GM13976 (cell line): ENCODE measurements at regions not wholly inside any gene's neighbourhood (a gene's known extent, or its start where the extent isn't known, plus 50 kb on each side); places are given as distances from the start of the nearest gene placed in this dataset.

Experiments
- DNase-seq: peaks from one replicate; pipeline ENCODE4 v3.0.0; 2012; ENCODE audit warnings: low spot score
- in situ Hi-C: fragments of 300-500 bp; cut with MboI; formaldehyde crosslinking; loops from one replicate; pipeline ENCODE4 v1.12.0; 2022; ENCODE audit warnings: low sequenced_read_pairs, mixed read lengths, inconsistent platforms; ENCODE audit not compliant: unreplicated experiment
- TF ChIP-seq, protein P1 (sequence below): IDR thresholded peaks from 2 replicates; pipeline ENCODE4 v1.5.1; 2012; ENCODE audit warnings: borderline replicate concordance, mild to moderate bottlenecking; ENCODE audit not compliant: insufficient read depth; ENCODE audit errors: extremely low read depth, missing control alignments, control extremely low read depth

DNA sequence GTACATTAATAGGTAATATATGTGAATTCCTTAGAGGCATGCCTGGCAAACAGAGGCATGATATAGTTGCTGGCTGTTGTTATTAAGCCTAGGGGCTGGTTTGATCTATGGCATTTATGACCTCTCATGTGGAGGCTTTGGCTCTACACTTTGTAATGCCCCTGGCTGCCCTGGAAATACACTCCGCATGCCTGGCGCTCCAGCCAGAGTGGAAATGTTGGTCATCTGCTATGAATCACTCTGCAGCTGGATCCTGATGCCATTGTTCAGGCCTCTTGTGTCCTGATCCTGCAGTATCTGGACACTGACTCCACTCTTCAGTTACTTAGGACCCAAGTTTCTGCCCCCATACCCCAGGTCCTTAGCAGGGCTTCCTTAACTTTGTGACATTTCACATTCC, 200.5 kb upstream of the PCSK2 start:
- in situ Hi-C loops = no loop called here
- no peak for DNase-seq
- TF ChIP-seq, protein P1, sequence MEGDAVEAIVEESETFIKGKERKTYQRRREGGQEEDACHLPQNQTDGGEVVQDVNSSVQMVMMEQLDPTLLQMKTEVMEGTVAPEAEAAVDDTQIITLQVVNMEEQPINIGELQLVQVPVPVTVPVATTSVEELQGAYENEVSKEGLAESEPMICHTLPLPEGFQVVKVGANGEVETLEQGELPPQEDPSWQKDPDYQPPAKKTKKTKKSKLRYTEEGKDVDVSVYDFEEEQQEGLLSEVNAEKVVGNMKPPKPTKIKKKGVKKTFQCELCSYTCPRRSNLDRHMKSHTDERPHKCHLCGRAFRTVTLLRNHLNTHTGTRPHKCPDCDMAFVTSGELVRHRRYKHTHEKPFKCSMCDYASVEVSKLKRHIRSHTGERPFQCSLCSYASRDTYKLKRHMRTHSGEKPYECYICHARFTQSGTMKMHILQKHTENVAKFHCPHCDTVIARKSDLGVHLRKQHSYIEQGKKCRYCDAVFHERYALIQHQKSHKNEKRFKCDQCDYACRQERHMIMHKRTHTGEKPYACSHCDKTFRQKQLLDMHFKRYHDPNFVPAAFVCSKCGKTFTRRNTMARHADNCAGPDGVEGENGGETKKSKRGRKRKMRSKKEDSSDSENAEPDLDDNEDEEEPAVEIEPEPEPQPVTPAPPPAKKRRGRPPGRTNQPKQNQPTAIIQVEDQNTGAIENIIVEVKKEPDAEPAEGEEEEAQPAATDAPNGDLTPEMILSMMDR = no peak

DNA sequence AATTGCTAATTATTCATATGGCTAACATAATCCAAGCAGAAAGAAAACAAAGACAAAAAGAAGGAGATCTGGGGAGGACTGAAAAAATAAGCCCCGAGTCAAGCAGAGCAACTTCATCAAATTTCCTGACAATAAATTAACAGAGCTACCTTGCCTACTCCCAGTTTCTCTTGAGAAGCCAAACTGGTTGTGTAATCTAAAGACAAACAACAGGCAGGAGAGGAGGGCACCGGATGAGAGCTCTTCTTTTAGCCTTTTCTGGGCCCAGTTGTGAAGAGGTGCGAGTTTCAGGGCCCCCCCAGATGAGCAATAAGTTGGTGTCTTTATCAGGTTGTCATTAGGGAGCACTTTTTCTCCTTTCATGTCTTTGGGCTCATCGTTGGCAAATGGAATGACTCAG, 197.1 kb upstream of the PCSK2 start:
- DNase-seq = no peak
- in situ Hi-C loops = no loop called here
- TF ChIP-seq, protein P1 = no peak

DNA sequence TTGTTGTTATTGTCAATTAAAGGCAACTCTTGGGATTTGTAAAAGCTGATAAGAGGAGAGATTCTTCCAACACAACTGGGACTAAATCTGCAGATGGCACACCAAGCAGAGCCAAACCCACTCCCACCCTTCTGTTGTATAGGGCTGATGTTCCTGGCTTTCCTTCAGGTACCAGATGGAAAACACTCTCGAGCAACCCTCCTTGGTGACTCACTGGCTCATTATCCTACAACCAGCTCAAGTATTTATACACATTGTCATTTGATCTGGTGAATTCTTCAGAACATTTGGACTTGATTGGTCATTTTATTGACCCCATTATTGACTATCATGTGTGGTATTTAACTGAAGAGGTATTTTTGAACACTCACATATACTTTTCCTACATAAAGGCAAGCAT, 190.3 kb upstream of the PCSK2 start:
- TF ChIP-seq, protein P1 = no peak

DNA sequence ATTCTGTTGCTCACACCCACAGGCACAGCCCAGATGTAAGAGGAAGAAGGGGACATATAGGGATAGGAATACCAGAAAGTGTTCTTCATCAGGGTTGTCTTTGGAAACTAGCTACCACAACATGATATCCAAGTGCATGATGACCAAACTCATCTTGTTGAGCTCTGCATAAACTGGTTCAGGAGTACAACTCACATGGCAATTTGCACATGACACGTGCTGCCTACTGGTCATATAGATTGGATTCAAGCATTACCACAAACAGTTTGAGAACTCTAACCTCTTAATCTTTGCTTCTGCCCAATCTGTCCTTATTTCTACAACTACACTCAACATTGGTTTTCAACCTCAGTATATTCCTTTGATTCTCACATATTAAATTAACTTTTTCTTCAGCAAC, 184.7 kb upstream of the PCSK2 start:
- in situ Hi-C loops = no loop called here
- TF ChIP-seq, protein P1 = no peak
- DNase-seq = no peak

More for the DNA sequence above, 190.3 kb upstream of the PCSK2 start:
- in situ Hi-C loops = no loop called here
- DNase-seq = no peak

DNA sequence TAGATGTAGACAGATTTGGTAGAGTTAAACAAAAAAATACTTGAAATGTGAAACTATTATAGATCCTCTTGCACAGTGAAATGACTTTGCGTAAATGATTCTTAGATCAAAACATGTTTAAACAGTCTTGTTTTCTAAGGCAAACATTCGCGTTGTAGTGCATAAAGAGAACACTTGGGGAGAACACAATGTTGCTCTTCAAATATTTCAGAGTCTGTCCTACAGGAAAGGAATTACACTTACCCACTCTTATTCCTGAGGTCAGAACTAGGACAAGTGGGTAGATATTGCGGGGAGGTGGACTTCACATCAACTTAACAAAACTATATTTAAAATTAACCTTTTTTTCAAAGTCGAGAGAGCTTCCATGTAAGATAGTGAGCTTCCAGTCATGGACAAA, 183.5 kb upstream of the PCSK2 start:
- in situ Hi-C loops = no loop called here
- TF ChIP-seq, protein P1 = no peak
- no peak for DNase-seq

DNA sequence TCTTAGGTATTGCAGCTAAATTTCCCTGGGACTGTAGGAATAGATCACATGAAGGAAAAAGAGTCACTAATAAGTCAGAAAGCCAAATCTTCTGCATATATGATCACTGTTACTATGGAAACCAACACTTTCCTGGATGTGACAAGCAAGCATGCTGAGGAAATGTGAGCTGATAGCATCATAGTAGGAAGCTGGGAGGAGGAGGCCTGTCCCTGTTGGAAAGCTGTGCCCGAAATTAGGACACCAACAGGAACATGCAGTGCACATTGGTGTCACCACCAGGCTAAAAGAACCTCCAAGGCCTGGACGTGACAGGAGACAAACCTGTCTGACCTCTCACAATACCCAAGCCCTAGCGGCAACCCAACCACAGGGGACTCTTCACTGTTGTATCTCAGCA, 181.9 kb upstream of the PCSK2 start:
- TF ChIP-seq, protein P1 = no peak
- DNase-seq = no peak
- in situ Hi-C loops = no loop called here

DNA sequence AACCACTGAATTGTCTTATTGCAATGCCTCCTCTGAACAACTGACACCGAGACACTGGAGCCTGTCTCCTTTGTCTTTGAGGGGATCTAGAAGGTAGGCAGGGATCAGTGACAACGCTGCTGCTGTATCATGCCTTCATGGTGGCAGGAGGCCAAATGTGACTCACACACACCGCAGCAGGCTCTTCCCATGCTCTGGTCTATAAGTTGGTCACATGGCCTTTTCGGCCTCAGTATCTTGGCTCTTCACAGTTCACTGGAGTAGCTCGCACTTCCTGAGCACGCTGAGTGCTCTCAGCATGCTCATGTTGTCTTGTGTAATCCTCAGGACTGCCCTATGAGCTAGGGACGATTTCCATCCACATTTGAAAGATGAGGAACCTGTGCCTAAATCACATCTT, 167.4 kb upstream of the PCSK2 start:
- TF ChIP-seq, protein P1 = no peak
- in situ Hi-C loops = no loop called here
- no peak for DNase-seq
